H1 (cell line): ENCODE measurements at regions not wholly inside any gene's neighbourhood (a gene's known extent, or its start where the extent isn't known, plus 50 kb on each side); places are given as distances from the start of the nearest gene placed in this dataset.

ENCODE experiments used
- ATF3 ChIP-seq: IDR thresholded peaks from 2 replicates; pipeline ENCODE4 v1.6.1; 2011; ENCODE audit warnings: low read depth, mild to moderate bottlenecking, low read length; ENCODE audit not compliant: insufficient read depth
- CEBPB ChIP-seq: IDR thresholded peaks from 2 replicates; pipeline ENCODE4 v1.6.1; 2012; ENCODE audit warnings: low read depth, low read length
- CTBP2 ChIP-seq: IDR thresholded peaks from 2 replicates; pipeline ENCODE4 v1.7.0; 2011; ENCODE audit warnings: borderline replicate concordance, mild to moderate bottlenecking, moderate library complexity, mixed read lengths, low read length; ENCODE audit not compliant: insufficient read depth, insufficient read length
- CTCF ChIP-seq, 3 experiments: IDR thresholded peaks; 1 replicate in 2 of 3; 2 replicates in 1 of 3; pipeline versions ENCODE4 v1.5.1 to v1.6.1; 2011; ENCODE audit warnings: low read length in 3 of 3, mild to moderate bottlenecking in 3 of 3, inconsistent platforms in 2 of 3, low read depth in 1 of 3, moderate library complexity in 1 of 3; ENCODE audit not compliant: insufficient read depth in 1 of 3; ENCODE audit errors: control extremely low read depth in 1 of 3
- EZH2 ChIP-seq: fragments of 200-600 bp; sonication (generic); IDR thresholded peaks from 2 replicates; pipeline ENCODE4 v1.7.1; 2012; ENCODE audit warnings: low read depth, mild to moderate bottlenecking, moderate library complexity, low read length, inconsistent platforms; ENCODE audit not compliant: severe bottlenecking
- MAX ChIP-seq: IDR thresholded peaks from 2 replicates; pipeline ENCODE4 v1.6.1; 2012; ENCODE audit warnings: inconsistent platforms
- POLR2A ChIP-seq, 2 experiments: IDR thresholded peaks; 1 replicate in 1 of 2; 2 replicates in 1 of 2; pipeline ENCODE4 v1.6.1; 2011; ENCODE audit warnings: low read depth in 2 of 2, low read length in 2 of 2, mild to moderate bottlenecking in 2 of 2; ENCODE audit errors: control extremely low read depth in 1 of 2
- POLR2AphosphoS5 ChIP-seq: IDR thresholded peaks from 2 replicates; pipeline ENCODE4 v1.6.1; 2011; ENCODE audit warnings: low read depth, low read length
- RAD21 ChIP-seq, 2 experiments: IDR thresholded peaks in 1 of 2; conservative IDR thresholded peaks in 1 of 2; 2 replicates each; pipeline ENCODE4 v1.6.1; 2011; ENCODE audit warnings: low read depth in 2 of 2, low read length in 2 of 2, improper control_type of control experiment in 1 of 2, inconsistent platforms in 1 of 2, mild to moderate bottlenecking in 1 of 2, moderate library complexity in 1 of 2
- SIN3A ChIP-seq, 2 experiments: IDR thresholded peaks in 1 of 2; conservative IDR thresholded peaks in 1 of 2; 2 replicates each; pipeline ENCODE4 v1.6.1; 2011 to 2012; ENCODE audit warnings: low read length in 2 of 2, improper control_type of control experiment in 1 of 2, low read depth in 1 of 2, mild to moderate bottlenecking in 1 of 2
- SRF ChIP-seq: IDR thresholded peaks from 2 replicates; pipeline ENCODE4 v1.6.1; 2011; ENCODE audit warnings: mild to moderate bottlenecking, low read depth, low read length, moderate library complexity
- SUZ12 ChIP-seq: fragments of 200-600 bp; sonication (generic); IDR thresholded peaks from 2 replicates; pipeline ENCODE4 v1.6.1; 2012; ENCODE audit warnings: mild to moderate bottlenecking, inconsistent platforms, low read length, moderate library complexity, mixed read lengths
- TAF1 ChIP-seq: IDR thresholded peaks from 2 replicates; pipeline ENCODE4 v1.6.1; 2011; ENCODE audit warnings: mild to moderate bottlenecking, low read depth, low read length
- TCF12 ChIP-seq: IDR thresholded peaks from 2 replicates; pipeline ENCODE4 v1.6.1; 2011; ENCODE audit warnings: low read depth, mild to moderate bottlenecking, low read length

GRCh38 chr3:145750657-145751056 lies 410.3 kb downstream of the PLOD2 start:
- no peak for TF ChIP-seq CTCF (IDR thresholded peaks at IDR 0.05; ENCODE audit: control extremely low read depth in 1 of 3, insufficient read depth in 1 of 3, low read depth in 1 of 3, low read length in 3 of 3)
- no peak for TF ChIP-seq POLR2AphosphoS5
- no peak for TF ChIP-seq SUZ12
- TF ChIP-seq RAD21 (IDR thresholded peaks at IDR 0.05 in 1 of 2, conservative IDR thresholded peaks at IDR 0.05 in 1 of 2; ENCODE audit: low read depth in 2 of 2, low read length in 2 of 2), result no peak
- TF ChIP-seq POLR2A (IDR thresholded peaks at IDR 0.05; ENCODE audit: control extremely low read depth in 1 of 2, low read depth in 2 of 2, low read length in 2 of 2), result no peak
- no peak for TF ChIP-seq CEBPB
- no peak for TF ChIP-seq ATF3
- TF ChIP-seq TAF1, result no peak
- TF ChIP-seq TCF12, result no peak
- TF ChIP-seq MAX, result no peak
- TF ChIP-seq CTBP2, result no peak
- no peak for TF ChIP-seq SRF
- TF ChIP-seq SIN3A (conservative IDR thresholded peaks at IDR 0.05 in 1 of 2, IDR thresholded peaks at IDR 0.05 in 1 of 2; ENCODE audit: low read depth in 1 of 2, low read length in 2 of 2), result no peak
- TF ChIP-seq EZH2, result no peak
